Right lobe of liver (tissue), 6 donors: ENCODE measurements at regions not wholly inside any gene's neighbourhood (a gene's known extent, or its start where the extent isn't known, plus 50 kb on each side); places are given as distances from the start of the nearest gene placed in this dataset.

ENCODE experiments used
- ATAC-seq, 4 donors: fragments of 200-7000 bp; cut with Tn5 transposase; one replicate each; pipeline ENCODE4 v1.9.1; 2020; ENCODE audit warnings: mild to moderate bottlenecking in 4 of 4, moderate library complexity in 4 of 4
- DNase-seq, 3 donors: peaks; one replicate each; pipeline ENCODE4 v3.0.0-alpha.2; 2020
- H3K27ac ChIP-seq, 3 donors: fragments of 200-600 bp; one replicate each; pipeline ENCODE4 v1.8.0; 2022
- H3K27me3 ChIP-seq, 2 donors: fragments of 200-600 bp; one replicate each; pipeline ENCODE4 v1.8.0; 2022
- H3K36me3 ChIP-seq, 4 donors: fragments of 200-600 bp; sonication (generic) in 1 of 4; one replicate each; pipeline versions ENCODE4 v1.5.1 to v1.8.0; 2017 to 2022; ENCODE audit warnings: control low read depth in 1 of 4
- H3K4me1 ChIP-seq, 4 donors: fragments of 200-600 bp; sonication (generic) in 1 of 4; one replicate each; pipeline versions ENCODE4 v1.5.1 to v1.8.0; 2017 to 2022; ENCODE audit warnings: control low read depth in 1 of 4
- H3K4me3 ChIP-seq, 3 donors: fragments of 200-600 bp; one replicate each; pipeline ENCODE4 v1.8.0; 2022
- H3K9me3 ChIP-seq, 4 donors: fragments of 200-600 bp; sonication (generic) in 1 of 4; one replicate each; pipeline versions ENCODE4 v1.5.1 to v1.8.0; 2017 to 2022; ENCODE audit warnings: control low read depth in 1 of 4
- POLR2A ChIP-seq: fragments of 450-650 bp; IDR thresholded peaks from one replicate; pipeline ENCODE4 v1.6.1; 2017; ENCODE audit warnings: antibody characterized with exemption, mild to moderate bottlenecking
- WGBS: methylation state at CpG from one replicate; pipeline ENCODE4 v1.1.6; 2018; ENCODE audit warnings: low coverage, low lambda C conversion rate; ENCODE audit not compliant: insufficient coverage; ENCODE audit errors: missing lambda C conversion rate; 5-methylcytosine and 5-hydroxymethylcytosine counted together
- intact Hi-C, 2 donors: fragments of 100-400 bp; cut with DNase I; formaldehyde crosslinking; loops; one replicate each; pipeline versions ENCODE4 v1.11.2 to v1.14.1; 2022
- TF ChIP-seq, protein P1 (sequence below), 4 donors: fragments of 200-600 bp in 3 of 4; fragments of 450-650 bp in 1 of 4; IDR thresholded peaks; one replicate each; pipeline versions ENCODE4 v1.5.1 to v1.8.0; 2016 to 2022; ENCODE audit warnings: antibody characterized with exemption in 4 of 4, mild to moderate bottlenecking in 2 of 4
- donor health status: DM: no; HTN: yes; CAD: no.
- donor health status: DM: no; HTN: no; CAD: no.
- donor health status: DM: no; HTN: no; CAD: no.
- donor health status: DM: no; HTN: yes; CAD: no.
- donor health status: DM: no; HTN: yes; CAD: no.

DNA sequence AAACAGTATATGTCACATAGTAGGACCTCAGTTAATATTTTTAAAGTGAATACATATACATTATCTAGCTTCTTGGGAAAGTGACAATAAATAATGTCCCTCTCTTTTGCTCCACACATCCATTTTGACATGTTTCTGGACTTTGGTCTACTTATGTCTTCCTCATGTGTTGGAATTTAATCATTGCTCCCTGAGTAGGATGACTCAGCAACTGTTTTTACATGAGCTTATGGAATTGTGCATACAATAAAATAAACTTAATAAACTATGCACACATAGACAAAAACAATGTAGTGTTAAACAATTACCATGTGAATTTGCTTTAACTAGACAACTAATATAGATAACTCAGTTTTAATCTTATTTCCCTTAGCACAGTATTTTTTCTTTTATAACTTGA lies 503.8 kb downstream of the TFAP2B start:
- ATAC-seq: no peak
- intact Hi-C loops: no loop called here

DNA sequence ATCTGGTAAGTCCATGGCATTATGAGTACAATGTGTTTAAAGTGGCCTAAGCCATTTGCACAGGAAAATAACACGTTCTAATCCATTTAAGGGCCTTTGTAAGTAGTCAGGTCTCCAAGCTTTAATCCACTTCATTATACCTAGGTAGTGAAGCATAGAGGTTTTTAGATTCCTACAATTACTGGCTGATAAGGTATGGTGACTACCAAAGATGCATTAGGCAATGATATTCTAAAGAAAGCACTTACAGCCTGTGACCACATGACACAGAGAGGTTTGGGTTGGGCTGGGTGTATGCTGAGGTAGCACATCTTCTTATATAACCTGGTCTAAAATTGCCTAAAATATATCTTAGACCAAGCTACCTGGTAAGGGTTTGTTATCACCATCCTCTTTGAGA lies 504.4 kb downstream of the TFAP2B start:
- intact Hi-C loops: no loop called here
- TF ChIP-seq, protein P1, sequence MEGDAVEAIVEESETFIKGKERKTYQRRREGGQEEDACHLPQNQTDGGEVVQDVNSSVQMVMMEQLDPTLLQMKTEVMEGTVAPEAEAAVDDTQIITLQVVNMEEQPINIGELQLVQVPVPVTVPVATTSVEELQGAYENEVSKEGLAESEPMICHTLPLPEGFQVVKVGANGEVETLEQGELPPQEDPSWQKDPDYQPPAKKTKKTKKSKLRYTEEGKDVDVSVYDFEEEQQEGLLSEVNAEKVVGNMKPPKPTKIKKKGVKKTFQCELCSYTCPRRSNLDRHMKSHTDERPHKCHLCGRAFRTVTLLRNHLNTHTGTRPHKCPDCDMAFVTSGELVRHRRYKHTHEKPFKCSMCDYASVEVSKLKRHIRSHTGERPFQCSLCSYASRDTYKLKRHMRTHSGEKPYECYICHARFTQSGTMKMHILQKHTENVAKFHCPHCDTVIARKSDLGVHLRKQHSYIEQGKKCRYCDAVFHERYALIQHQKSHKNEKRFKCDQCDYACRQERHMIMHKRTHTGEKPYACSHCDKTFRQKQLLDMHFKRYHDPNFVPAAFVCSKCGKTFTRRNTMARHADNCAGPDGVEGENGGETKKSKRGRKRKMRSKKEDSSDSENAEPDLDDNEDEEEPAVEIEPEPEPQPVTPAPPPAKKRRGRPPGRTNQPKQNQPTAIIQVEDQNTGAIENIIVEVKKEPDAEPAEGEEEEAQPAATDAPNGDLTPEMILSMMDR (IDR thresholded peaks at IDR 0.05): no peak
- no peak for TF ChIP-seq POLR2A
- no peak for ATAC-seq
- Histone ChIP-seq H3K27ac (no peak overlapping the region), H3K36me3 (no peaks in the 10 kb centered on the region), H3K9me3 (no peaks in the 10 kb centered on the region), H3K27me3 (no peaks in the 10 kb centered on the region), H3K4me3 (no peak overlapping the region), H3K4me1 (no peaks in the 10 kb centered on the region)
- 78% methylated on average over 1 of the region's 1 CpG for WGBS
- no peak for DNase-seq

More for the DNA sequence above, 503.8 kb downstream of the TFAP2B start:
- no peaks in the 10 kb centered on the region for H3K4me1 ChIP-seq
- no peaks in the 10 kb centered on the region for H3K36me3 ChIP-seq
- no peak for DNase-seq
- TF ChIP-seq, protein P1 (IDR thresholded peaks at IDR 0.05): no peak
- no peak for TF ChIP-seq POLR2A
- H3K27me3 ChIP-seq: no peaks in the 10 kb centered on the region
- H3K4me3 ChIP-seq: no peak overlapping the region
- no peak overlapping the region for H3K27ac ChIP-seq
- no peaks in the 10 kb centered on the region for H3K9me3 ChIP-seq

DNA sequence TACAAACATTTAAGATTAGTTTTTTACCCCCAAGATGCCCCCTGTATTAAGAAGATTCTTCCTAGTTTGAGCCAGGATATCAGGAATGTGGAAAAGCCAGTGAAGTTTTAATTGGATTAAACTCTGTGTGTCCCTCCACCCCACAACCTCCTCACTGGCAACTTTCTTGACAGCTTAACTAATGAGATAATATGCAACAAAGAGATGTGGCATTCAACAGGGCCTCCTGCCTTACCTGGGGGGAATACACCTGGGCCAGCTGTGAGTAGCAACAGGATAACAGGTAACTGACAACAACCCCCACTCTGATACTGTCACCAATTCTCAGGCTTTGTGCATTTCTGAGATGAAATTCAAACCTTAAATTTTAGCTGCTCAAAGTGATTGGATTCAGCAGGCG lies 512.3 kb downstream of the TFAP2B start:
- 100% methylated on average over 1 of the region's 1 CpG for WGBS

DNA sequence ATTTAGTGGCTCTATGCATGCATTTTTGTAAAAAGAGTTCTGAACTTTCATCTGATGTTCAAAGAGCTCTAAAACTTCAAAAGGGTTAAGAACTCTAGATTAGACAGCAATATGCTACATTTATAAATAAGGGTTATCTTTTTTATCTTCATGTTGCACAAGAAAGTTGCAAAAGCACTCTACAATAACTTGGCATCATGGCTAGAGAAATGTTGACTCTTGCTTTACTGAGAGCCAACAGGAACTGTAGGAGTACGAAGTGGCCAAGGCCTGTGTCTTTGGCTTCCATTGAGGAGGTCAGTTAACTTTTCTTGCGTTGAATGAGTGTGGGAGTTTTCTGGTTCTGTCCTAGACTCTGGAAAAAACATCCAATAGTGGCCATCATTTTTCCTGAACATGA lies 516.9 kb downstream of the TFAP2B start:
- Histone ChIP-seq H3K9me3 (no peaks in the 10 kb centered on the region), H3K4me3 (no peak overlapping the region), H3K36me3 (no peaks in the 10 kb centered on the region), H3K27ac (no peak overlapping the region), H3K4me1 (peaks cover 0 to 19% (median 1%) of the 10 kb centered on the region in 4 donors), H3K27me3 (no peaks in the 10 kb centered on the region)
- intact Hi-C loops: no loop called here
- peak; percentile 84 to 97 (median 93) for ATAC-seq
- TF ChIP-seq, protein P1 (IDR thresholded peaks at IDR 0.05): no peak
- TF ChIP-seq POLR2A: no peak
- 38% methylated on average over 2 of the region's 2 CpGs for WGBS
- peak in 1 of 3 donors; percentile 55 for DNase-seq

More for the DNA sequence above, 512.3 kb downstream of the TFAP2B start:
- ATAC-seq (no peak), DNase-seq (no peak)
- TF ChIP-seq POLR2A: no peak
- TF ChIP-seq, protein P1 (IDR thresholded peaks at IDR 0.05): no peak
- Histone ChIP-seq H3K9me3 (no peaks in the 10 kb centered on the region), H3K27ac (no peak overlapping the region), H3K36me3 (no peaks in the 10 kb centered on the region), H3K27me3 (no peaks in the 10 kb centered on the region), H3K4me1 (peaks cover 0 to 8% (median 1%) of the 10 kb centered on the region in 4 donors), H3K4me3 (no peak overlapping the region)
- intact Hi-C loops: no loop called here

DNA sequence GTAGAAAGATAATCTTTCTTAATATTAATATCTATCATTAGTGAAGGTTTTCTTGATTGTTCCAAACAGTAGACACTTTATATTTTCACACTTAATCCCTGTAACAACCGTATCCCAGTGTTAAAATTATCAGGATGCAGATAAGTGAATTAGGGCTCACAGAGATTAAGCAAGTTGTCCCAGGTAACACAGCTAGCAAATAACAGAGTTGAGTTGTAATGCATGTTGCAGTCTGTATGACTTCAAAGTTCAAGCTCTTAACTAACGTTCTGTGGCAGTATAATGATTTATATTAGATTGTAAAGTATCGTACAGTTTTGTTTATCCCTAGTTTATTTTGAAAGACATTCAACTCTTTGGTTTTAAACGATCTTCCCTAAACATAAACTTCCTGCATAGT lies 517.5 kb downstream of the TFAP2B start:
- no peak for TF ChIP-seq POLR2A
- TF ChIP-seq, protein P1 (IDR thresholded peaks at IDR 0.05): no peak
- DNase-seq: no peak
- intact Hi-C loops: no loop called here
- peak in 3 of 4 donors; percentile 59 to 68 (median 62) for ATAC-seq
- Histone ChIP-seq H3K27me3 (no peaks in the 10 kb centered on the region), H3K27ac (no peak overlapping the region), H3K9me3 (no peaks in the 10 kb centered on the region), H3K4me1 (peaks cover 0 to 19% (median 1%) of the 10 kb centered on the region in 4 donors), H3K4me3 (no peak overlapping the region), H3K36me3 (no peaks in the 10 kb centered on the region)
- whole genome bisulfite sequencing: 16% methylated on average over 4 of the region's 4 CpGs
